ENCODE measurements at regions not wholly inside any gene's neighbourhood (a gene's known extent, or its start where the extent isn't known, plus 50 kb on each side); places are given as distances from the start of the nearest gene placed in this dataset.
A peak's percentile ranks its signal among the peaks of the same experiment; 100 is the strongest.

- TF ChIP-seq CTCF (conservative IDR thresholded peaks at IDR 0.05) (peak; percentile 77), EZH2 (IDR thresholded peaks at IDR 0.05; ENCODE audit: low read depth) (no peak)
Measured at GRCh38 chr7:32204361-32205018, 134.3 kb upstream of the PDE1C start.
